Fibroblast of peridontal ligament (primary cell): ENCODE measurements at regions not wholly inside any gene's neighbourhood (a gene's known extent, or its start where the extent isn't known, plus 50 kb on each side); places are given as distances from the start of the nearest gene placed in this dataset.
"Not testable (repeated sequence)": the region's sequence is repeated elsewhere in the genome, so short reads cannot be mapped to it uniquely, and the experiment has no call there.

Experiments
- DNase-seq: peaks from one replicate; pipeline ENCODE4 v3.0.0-alpha.2; 2010; ENCODE audit errors: extremely low read depth

GRCh38 chr6:92289831-92290230 lies 1129.5 kb downstream of the EPHA7 start:
- no peak for DNase-seq

DNA sequence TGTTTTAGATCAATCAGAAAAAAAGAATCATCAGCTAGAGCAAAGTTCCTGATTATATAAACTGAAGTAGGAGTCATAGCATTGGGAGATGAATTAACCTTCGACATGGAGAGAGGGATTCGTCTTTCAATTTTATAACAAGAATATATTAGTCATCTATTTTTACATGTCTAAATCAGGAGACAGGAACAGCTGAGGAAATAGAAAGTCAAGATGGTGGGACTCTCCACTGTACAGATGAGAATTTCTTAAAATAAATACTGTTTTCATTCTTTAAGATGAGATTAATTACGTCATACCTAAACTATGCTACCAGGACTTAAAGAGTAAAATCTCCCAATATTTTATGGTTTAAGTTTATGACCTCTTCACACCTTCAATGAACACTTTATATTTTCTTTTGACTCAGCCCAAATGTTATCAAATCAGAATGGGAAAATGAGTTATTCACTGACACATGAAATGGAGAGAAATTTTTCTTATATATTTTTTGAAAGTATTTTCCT lies 1137.7 kb downstream of the EPHA7 start:
- no peak for DNase-seq

DNA sequence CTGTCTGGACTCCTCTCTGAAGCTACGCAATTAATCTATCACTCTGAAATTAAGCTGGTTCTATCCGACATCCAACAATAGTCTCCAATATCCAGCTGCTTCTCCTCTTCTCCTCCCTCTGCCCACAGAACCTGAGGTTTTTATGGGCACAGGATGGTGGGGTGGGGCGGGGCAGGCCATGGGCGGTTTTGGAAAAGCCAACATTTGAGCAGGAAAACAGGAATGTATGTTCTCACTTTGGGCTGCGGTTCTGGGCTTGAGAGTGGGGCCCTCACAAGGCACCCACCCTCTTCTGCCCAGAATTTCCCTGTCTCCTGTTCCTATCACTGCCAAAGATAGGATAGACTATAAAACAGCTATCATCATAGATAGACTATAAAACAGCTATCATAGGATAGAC lies 1144.2 kb downstream of the EPHA7 start:
- no peak for DNase-seq

DNA sequence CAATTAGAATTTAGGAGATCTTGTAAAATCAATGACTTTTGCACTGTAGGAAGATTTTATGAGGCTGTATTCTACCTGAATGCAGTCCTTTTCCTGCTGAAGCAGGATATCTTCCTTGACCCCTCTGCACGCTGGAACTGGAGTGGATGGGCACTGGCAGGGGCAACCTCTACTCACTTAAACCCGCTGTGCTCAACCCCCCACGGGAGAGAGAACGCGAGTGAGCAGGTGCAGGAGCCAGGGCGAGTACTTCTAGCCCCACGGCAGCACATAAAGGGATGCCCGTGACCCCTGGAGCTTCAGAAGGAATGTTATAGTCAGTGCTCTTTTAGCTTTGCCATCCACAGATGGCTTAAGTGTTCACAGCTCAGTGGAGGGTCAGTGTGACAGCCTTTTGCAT lies 1144.8 kb downstream of the EPHA7 start:
- no peak for DNase-seq

GRCh38 chr6:92273694-92274093 lies 1145.7 kb downstream of the EPHA7 start:
- no peak for DNase-seq

DNA sequence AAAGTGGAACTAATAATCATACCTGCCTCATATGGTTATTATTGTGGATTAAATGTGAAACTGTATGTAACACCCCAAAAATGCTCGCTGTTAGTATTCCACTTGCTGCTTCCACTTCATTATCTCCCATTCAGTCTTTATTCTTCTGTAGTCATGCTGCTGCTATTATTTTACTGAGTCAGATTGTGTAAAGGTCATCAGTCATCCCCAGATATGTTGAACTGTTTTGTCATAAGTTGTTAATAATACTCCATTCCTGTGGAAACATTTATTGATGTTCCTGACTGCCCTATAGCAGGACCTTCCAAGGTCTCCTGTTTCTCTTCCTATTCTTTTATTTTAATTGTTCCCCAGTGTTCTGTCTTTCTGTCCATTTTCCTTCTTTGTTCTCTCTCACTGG lies 1148.3 kb downstream of the EPHA7 start:
- no peak for DNase-seq

DNA sequence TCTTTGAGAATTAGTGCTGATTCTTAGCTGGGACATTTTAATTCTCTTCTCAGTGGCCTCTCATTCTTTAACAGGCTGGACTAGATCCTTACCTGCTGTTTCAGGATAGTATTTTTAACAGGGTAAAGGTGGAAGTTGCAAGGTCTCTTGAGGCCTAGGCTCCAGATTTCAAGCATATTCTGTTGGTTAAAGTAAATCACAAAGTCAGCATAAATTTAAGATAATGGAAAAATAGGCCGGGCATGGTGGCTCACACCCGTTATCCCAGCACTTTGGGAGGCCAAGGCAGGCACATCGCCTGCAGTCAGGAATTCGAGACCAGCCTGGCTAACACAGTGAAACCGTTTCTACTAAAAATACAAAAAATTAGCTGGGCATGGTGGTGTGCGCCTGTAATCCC lies 1149.0 kb downstream of the EPHA7 start:
- no peak for DNase-seq

DNA sequence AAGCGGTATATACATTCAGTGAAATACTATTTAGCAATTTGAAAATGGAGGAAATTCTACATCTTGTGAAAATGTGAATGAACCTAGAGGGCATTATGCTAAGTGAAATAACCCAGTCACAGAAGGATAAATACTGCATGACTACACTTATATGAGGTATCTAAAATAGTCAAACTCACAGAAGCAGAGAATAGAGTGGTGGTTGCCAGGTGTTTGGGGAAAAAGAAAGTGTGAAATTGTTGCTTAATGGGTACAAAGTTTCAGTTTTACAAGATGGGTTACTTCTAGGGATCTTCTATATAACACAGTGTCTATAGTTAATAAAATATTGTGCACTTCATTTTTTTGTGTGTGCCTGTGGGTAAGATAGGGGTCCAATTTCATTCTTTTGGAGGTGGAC lies 1152.0 kb downstream of the EPHA7 start:
- DNase-seq, result no peak

DNA sequence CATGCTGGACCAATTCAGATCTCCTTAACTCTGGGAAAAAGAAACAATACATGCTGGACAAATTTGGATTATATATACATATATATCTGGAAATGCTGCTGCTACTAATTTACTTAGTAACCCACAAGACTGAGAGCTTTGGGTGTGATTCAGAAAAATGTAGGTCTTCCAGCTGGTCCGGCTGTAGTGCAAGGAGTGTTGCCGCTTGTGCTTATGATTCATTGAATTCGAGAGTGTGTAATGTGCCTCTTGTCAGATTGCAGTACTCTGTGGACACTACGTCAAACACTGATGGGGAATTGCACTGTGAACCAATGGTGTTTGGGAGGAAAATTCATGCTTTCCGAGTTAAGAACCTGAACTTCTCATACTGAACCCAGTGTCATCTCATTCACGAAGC lies 1155.5 kb downstream of the EPHA7 start:
- DNase-seq, result no peak

GRCh38 chr6:92259171-92259570 lies 1160.2 kb downstream of the EPHA7 start:
- no peak for DNase-seq

DNA sequence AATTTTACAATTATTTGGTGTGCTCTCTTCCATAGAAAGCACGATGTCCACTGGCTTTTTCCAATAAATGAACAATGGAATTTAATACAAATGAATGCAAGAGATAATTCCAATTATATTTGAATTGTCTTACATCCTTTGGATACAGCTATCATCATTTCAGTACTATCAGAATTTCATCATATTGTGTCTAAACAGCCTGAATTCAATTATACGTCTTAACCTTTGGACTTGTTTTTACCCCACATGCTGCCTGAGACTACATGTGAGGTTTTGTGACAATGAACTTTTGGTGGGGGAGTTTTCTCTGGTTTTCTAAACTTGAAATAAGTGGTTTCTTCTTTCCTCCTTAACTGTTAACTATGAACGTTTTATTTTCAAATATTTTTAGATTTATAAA lies 1176.0 kb downstream of the EPHA7 start:
- no peak for DNase-seq

DNA sequence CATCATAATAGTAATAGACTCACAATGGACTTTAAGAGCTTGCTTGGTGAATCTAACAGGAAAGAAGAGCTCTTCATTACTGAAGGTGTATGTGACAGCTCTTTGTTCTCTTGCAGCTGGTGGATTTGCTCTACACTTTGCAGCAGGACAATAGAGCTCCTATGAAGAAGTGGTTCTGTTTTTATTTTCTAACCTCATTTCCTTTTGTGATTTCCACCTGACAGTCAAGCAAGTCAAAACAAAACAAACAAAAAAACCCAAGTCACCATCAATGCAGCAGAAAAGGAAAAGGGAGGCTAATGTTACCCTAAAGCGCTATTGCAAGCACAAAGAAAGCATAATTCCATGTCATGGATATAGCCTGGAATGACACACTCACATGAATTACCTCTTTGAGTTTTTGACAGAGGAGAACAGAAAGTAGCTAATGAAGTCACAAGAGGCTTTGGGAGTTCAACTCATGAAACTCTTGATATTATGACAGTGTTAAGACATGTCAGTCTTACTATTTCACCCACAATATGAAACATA lies 1188.1 kb downstream of the EPHA7 start:
- no peak for DNase-seq

GRCh38 chr6:92219987-92220386 lies 1199.4 kb downstream of the EPHA7 start:
- not testable (repeated sequence) for DNase-seq

- no peak for DNase-seq
These were observed 1202.6 kb downstream of the EPHA7 start for GRCh38 chr6:92216717-92217116.

- no peak for DNase-seq
These were observed 1217.7 kb downstream of the EPHA7 start for GRCh38 chr6:92201618-92202017.

DNA sequence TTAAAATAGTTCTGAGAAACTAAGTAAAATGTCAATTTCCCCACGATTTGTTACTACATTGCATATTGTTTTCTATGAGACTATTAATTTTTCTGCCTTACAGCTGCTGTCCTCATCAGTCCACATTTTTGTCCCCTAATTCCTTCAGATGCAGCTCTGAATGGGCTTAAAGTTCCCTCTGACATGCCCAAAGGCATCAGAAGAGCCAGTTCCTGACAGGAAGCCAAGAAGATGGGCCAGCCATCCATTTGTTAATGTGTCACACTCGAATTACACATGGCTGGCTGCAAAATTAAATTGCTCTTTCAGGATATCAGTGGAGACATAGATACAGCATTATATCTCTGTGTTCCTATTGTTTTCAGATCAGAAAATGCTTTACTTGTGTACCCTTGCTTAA lies 1223.0 kb downstream of the EPHA7 start:
- DNase-seq, result no peak

- no peak for DNase-seq
These were observed 1223.6 kb downstream of the EPHA7 start for GRCh38 chr6:92195796-92196195.

DNA sequence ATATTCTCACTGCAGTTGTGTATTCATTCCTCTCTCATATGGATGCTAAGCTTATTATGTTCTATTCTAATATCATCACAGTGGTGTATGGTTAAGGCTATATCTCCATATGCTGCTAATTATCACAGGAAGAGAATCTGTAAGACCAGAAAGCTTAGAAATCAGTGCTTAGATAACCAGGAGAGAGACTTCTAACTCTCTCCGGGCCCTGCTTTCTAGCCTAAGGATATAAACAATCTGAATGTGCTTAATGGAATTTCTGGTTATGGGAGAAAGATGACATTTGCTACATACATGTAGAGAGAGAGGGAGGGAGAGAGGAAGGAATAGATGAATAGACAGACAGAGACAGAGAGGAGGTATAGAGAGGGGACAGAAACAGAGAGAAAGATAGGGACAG lies 1231.3 kb downstream of the EPHA7 start:
- DNase-seq, result no peak

DNA sequence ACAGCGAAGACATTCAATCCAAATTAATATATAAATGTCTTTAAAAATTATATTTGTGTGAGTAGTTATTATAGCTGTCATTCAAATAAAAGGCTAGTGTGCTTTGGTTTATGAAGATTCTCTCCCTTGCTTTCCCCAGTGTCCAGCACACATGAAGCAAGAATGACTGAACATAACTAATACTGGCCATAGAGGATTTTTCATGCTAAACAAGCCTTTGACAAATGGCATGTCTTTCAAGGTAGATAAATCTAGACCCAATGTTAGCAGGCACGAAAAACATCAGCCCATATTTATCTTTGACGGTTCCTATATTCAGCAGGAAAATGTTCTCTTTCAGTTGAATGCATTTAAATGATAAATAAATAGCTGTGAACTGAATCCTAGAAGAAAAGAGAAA lies 1234.4 kb downstream of the EPHA7 start:
- no peak for DNase-seq

DNA sequence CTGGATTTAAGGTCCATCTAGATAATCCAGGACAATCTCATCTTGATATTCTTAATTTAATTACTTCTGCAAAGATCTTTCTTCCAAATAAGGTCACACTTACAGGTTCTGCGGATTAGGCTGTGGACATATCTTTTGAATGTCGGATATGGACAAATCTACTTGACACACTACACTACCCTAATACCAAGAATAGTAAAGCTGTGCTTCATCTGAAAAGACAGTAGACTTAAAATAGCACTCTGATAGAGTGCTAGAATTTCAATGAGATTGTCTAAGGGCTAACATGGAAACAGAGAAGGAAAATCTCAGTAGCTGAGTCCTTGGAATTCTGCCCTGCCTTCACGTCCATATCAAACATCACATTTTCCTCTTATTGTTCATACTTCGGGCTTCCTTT lies 1238.0 kb downstream of the EPHA7 start:
- DNase-seq, result no peak

GRCh38 chr6:92180090-92180489 lies 1239.3 kb downstream of the EPHA7 start:
- DNase-seq, result no peak

DNA sequence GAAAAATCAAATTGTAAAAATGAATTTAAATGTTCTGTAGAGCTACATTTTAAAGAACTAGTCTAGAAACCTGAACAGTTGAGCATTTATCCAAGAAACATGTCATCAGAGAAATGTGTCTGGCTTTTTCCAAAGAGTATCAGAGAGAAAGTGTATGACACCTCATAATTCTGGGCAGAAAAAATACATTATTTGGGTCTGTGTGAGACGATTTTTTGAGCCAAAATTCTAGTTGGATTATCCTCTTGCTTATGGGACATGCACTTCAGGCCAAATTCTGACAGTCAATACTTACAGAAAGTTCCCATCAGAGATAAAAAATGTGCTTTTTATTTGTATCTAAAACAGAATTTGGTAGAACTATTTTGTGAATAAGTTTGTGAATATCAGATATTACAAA lies 1242.7 kb downstream of the EPHA7 start:
- no peak for DNase-seq

DNA sequence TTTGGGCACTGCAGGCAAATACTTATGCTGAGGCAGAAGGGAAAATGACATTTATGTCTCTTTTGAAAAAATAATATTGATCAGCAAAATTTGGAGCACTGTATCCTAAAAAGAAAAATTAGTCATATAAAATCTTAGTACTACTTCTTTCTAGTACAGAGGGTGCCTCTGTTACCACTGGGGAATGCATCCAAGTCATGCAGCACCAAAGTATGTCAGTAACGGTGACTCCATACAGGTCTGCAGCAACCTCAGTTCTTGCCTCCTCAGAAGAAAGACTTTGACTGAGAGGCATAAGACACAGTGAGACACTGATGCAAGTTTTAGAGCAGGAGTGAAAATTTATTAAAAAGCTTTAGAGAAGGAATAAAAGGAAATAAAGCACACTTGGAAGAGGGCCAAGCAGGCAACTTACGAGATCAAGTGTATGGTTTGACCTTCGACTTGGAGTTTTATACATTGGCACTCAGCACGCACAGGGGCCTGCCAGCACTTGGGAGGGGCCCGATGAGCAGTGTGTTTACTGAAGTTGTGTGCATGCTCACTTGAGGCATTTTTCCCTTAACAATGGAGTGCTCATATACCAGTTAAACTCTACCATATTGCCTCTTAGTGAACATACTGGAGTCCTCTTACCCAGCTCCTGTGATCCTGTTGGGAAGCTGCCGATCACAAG lies 1244.8 kb downstream of the EPHA7 start:
- DNase-seq, result no peak

DNA sequence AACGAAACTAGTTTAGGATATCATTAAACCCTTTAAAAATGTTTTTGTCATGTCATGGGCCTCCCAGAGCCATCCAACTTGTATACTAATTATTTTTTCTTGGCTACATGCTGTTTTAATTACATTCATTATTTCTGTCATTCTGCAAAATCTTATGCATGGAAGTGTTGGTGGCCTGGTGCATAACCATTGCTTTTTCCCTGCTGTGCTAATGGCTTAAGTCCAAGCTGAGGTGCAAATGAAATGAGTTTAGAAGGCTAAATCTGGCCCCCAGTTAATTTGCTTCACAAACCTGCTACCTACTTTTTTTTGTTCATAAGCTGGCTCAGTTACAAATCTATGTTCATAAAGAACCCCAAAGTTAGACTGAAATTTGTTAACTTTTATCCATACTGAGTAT lies 1249.9 kb downstream of the EPHA7 start:
- DNase-seq, result no peak
